ENCODE measurements at regions not wholly inside any gene's neighbourhood (a gene's known extent, or its start where the extent isn't known, plus 50 kb on each side); places are given as distances from the start of the nearest gene placed in this dataset.

GRCh38 chr10:117860135-117860534 is 186.6 kb downstream of the RAB11FIP2 start:
- no peak for DNase-seq
- Histone ChIP-seq H3K27me3 (peaks cover 0 to 19% (median 0%) of the 10 kb centered on the region in 4 donors), H3K4me1 (peaks cover 0 to 10% (median 0%) of the 10 kb centered on the region in 3 donors), H3K4me3 (no peak overlapping the region), H3K36me3 (no peaks in the 10 kb centered on the region), H3K27ac (no peak overlapping the region), H3K9me3 (no peaks in the 10 kb centered on the region)
- intact Hi-C loops (cut with DNase I) = no loop called here
- TF ChIP-seq POLR2A (IDR thresholded peaks at IDR 0.05) = no peak
- no peak for TF ChIP-seq CTCF (IDR thresholded peaks at IDR 0.05)
- 56 to 57% methylated on average over 5 of the region's 5 CpGs for WGBS, 2 donors

- H3K27ac ChIP-seq = no peak overlapping the region
- peaks cover 0 to 22% (median 0%) of the 10 kb centered on the region in 4 donors for H3K27me3 ChIP-seq
- no peaks in the 10 kb centered on the region for H3K9me3 ChIP-seq
- no peak overlapping the region for H3K4me3 ChIP-seq
- TF ChIP-seq POLR2A (IDR thresholded peaks at IDR 0.05) = no peak
- peak in 3 of 6 experiments; percentile 6 to 47 (median 10) for TF ChIP-seq CTCF (IDR thresholded peaks at IDR 0.05)
- no peak for DNase-seq
- intact Hi-C loops (cut with DNase I) = no loop called here
- no peaks in the 10 kb centered on the region for H3K36me3 ChIP-seq
- peaks cover 0 to 10% (median 0%) of the 10 kb centered on the region in 3 donors for H3K4me1 ChIP-seq
Measured at GRCh38 chr10:117860823-117861222, 185.9 kb downstream of the RAB11FIP2 start.

- no peak for DNase-seq
- 72 to 93% methylated on average over 4 of the region's 4 CpGs for WGBS, 2 donors
- intact Hi-C loops (cut with DNase I) = no loop called here
- Histone ChIP-seq H3K4me3 (no peak overlapping the region), H3K36me3 (no peaks in the 10 kb centered on the region), H3K27ac (no peak overlapping the region), H3K9me3 (no peaks in the 10 kb centered on the region), H3K4me1 (peaks cover 0 to 10% (median 0%) of the 10 kb centered on the region in 3 donors), H3K27me3 (peaks cover 0 to 22% (median 0%) of the 10 kb centered on the region in 4 donors)
- no peak for TF ChIP-seq POLR2A (IDR thresholded peaks at IDR 0.05)
- no peak for TF ChIP-seq CTCF (IDR thresholded peaks at IDR 0.05)
Measured at GRCh38 chr10:117861329-117861728, 185.4 kb downstream of the RAB11FIP2 start.

- 32 to 63% methylated on average over 2 of the region's 2 CpGs for WGBS, 2 donors
- intact Hi-C loops (cut with DNase I) = no loop called here
- TF ChIP-seq CTCF (IDR thresholded peaks at IDR 0.05) (no peak), POLR2A (IDR thresholded peaks at IDR 0.05) (no peak)
Measured at GRCh38 chr10:117863771-117864170, 183.0 kb downstream of the RAB11FIP2 start.

GRCh38 chr10:117865945-117866344 is 180.8 kb downstream of the RAB11FIP2 start:
- Histone ChIP-seq H3K36me3 (no peaks in the 10 kb centered on the region), H3K27ac (no peak overlapping the region), H3K9me3 (no peaks in the 10 kb centered on the region), H3K4me1 (no peaks in the 10 kb centered on the region), H3K4me3 (no peak overlapping the region), H3K27me3 (peaks cover 0 to 17% (median 0%) of the 10 kb centered on the region in 4 donors)
- 63 to 78% methylated on average over 2 to 4 of the region's 4 CpGs for WGBS, 2 donors
- no peak for DNase-seq
- no peak for TF ChIP-seq CTCF (IDR thresholded peaks at IDR 0.05)
- TF ChIP-seq POLR2A (IDR thresholded peaks at IDR 0.05) = no peak
- intact Hi-C loops (cut with DNase I) = no loop called here

More at GRCh38 chr10:117863771-117864170, 183.0 kb downstream of the RAB11FIP2 start:
- no peaks in the 10 kb centered on the region for H3K9me3 ChIP-seq
- H3K36me3 ChIP-seq = no peaks in the 10 kb centered on the region
- peaks cover 0 to 10% (median 0%) of the 10 kb centered on the region in 3 donors for H3K4me1 ChIP-seq
- no peak overlapping the region for H3K4me3 ChIP-seq
- no peak overlapping the region for H3K27ac ChIP-seq
- no peak for DNase-seq
- H3K27me3 ChIP-seq = peaks cover 0 to 11% (median 0%) of the 10 kb centered on the region in 4 donors

Data from esophagus squamous epithelium (tissue), 5 donors.